ENCODE measurements at regions not wholly inside any gene's neighbourhood (a gene's known extent, or its start where the extent isn't known, plus 50 kb on each side); places are given as distances from the start of the nearest gene placed in this dataset.
"Not testable (repeated sequence)": the region's sequence is repeated elsewhere in the genome, so short reads cannot be mapped to it uniquely, and the experiment has no call there.

GRCh38 chr1:104264521-104264920, 514.8 kb downstream of the AMY1C start:
- ChIA-PET POLR2A (interaction anchor here (0.6 kb wide), 1 partner anchor 69 kb away, joined by 3 read pairs; no protein-coding TSS in a partner anchor), CTCF (interaction anchor here (0.7 kb wide), 1 partner anchor 308 kb away, joined by 3 read pairs; no protein-coding TSS in a partner anchor)
- DNase-seq (ENCODE audit: unreplicated experiment), result peak; percentile 12
- Mint-ChIP-seq H3K4me1 (ENCODE audit: insufficient read depth, unreplicated experiment) (no peaks in the 10 kb centered on the region), H3K36me3 (ENCODE audit: insufficient read depth, unreplicated experiment) (no peaks in the 10 kb centered on the region), H3K4me3 (ENCODE audit: unreplicated experiment) (no peak overlapping the region), H3K27me3 (ENCODE audit: insufficient read depth, unreplicated experiment) (no peaks in the 10 kb centered on the region), H3K27ac (ENCODE audit: low read depth, unreplicated experiment) (no peak overlapping the region), H3K9me3 (ENCODE audit: unreplicated experiment) (no peaks in the 10 kb centered on the region)
- no peak for TF ChIP-seq CTCF (IDR thresholded peaks at IDR 0.05; ENCODE audit: unreplicated experiment)
- intact Hi-C loops (cut with micrococcal nuclease), result no loop called here
- no TSS peak for BruUV-seq (replicated peaks)

GRCh38 chr1:104265163-104265562, 515.5 kb downstream of the AMY1C start:
- DNase-seq (ENCODE audit: unreplicated experiment), result no peak
- ChIA-PET POLR2A (interaction anchor here (0.6 kb wide), 1 partner anchor 69 kb away, joined by 3 read pairs; no protein-coding TSS in a partner anchor), CTCF (interaction anchor here (0.7 kb wide), 1 partner anchor 307 kb away, joined by 3 read pairs; no protein-coding TSS in a partner anchor)
- H3K36me3 Mint-ChIP-seq (ENCODE audit: insufficient read depth, unreplicated experiment), result no peaks in the 10 kb centered on the region
- H3K9me3 Mint-ChIP-seq (ENCODE audit: unreplicated experiment), result no peaks in the 10 kb centered on the region
- H3K27me3 Mint-ChIP-seq (ENCODE audit: insufficient read depth, unreplicated experiment), result no peaks in the 10 kb centered on the region
- H3K4me1 Mint-ChIP-seq (ENCODE audit: insufficient read depth, unreplicated experiment), result no peaks in the 10 kb centered on the region
- no peak overlapping the region for H3K27ac Mint-ChIP-seq (ENCODE audit: low read depth, unreplicated experiment)
- TF ChIP-seq CTCF (IDR thresholded peaks at IDR 0.05; ENCODE audit: unreplicated experiment), result no peak
- intact Hi-C loops (cut with micrococcal nuclease), result no loop called here
- no TSS peak for BruUV-seq (replicated peaks)
- no peak overlapping the region for H3K4me3 Mint-ChIP-seq (ENCODE audit: unreplicated experiment)

- CTCF ChIA-PET, result no interaction called here
- Mint-ChIP-seq H3K9me3 (ENCODE audit: unreplicated experiment) (no peaks in the 10 kb centered on the region), H3K4me1 (ENCODE audit: insufficient read depth, unreplicated experiment) (no peaks in the 10 kb centered on the region), H3K36me3 (ENCODE audit: insufficient read depth, unreplicated experiment) (no peaks in the 10 kb centered on the region), H3K4me3 (ENCODE audit: unreplicated experiment) (no peak overlapping the region), H3K27me3 (ENCODE audit: insufficient read depth, unreplicated experiment) (no peaks in the 10 kb centered on the region), H3K27ac (ENCODE audit: low read depth, unreplicated experiment) (no peak overlapping the region)
- DNase-seq (ENCODE audit: unreplicated experiment), result no peak
- no TSS peak for BruUV-seq (replicated peaks)
- POLR2A ChIA-PET, result no interaction called here
- intact Hi-C loops (cut with micrococcal nuclease), result no loop called here
- TF ChIP-seq CTCF (IDR thresholded peaks at IDR 0.05; ENCODE audit: unreplicated experiment), result no peak
Observed at GRCh38 chr1:104266612-104267011, 516.9 kb downstream of the AMY1C start.

- H3K4me3 Mint-ChIP-seq (ENCODE audit: unreplicated experiment); BruUV-seq (replicated peaks); H3K27ac Mint-ChIP-seq (ENCODE audit: low read depth, unreplicated experiment); H3K27me3 Mint-ChIP-seq (ENCODE audit: insufficient read depth, unreplicated experiment); intact Hi-C loops (cut with micrococcal nuclease); CTCF ChIA-PET; POLR2A ChIA-PET; H3K9me3 Mint-ChIP-seq (ENCODE audit: unreplicated experiment); DNase-seq (ENCODE audit: unreplicated experiment); H3K36me3 Mint-ChIP-seq (ENCODE audit: insufficient read depth, unreplicated experiment); H3K4me1 Mint-ChIP-seq (ENCODE audit: insufficient read depth, unreplicated experiment): not testable (repeated sequence)
Observed at GRCh38 chr1:104288322-104288721, 538.6 kb downstream of the AMY1C start.

- Mint-ChIP-seq H3K27me3 (ENCODE audit: insufficient read depth, unreplicated experiment) (no peaks in the 10 kb centered on the region), H3K9me3 (ENCODE audit: unreplicated experiment) (no peaks in the 10 kb centered on the region), H3K4me3 (ENCODE audit: unreplicated experiment) (no peak overlapping the region), H3K36me3 (ENCODE audit: insufficient read depth, unreplicated experiment) (no peaks in the 10 kb centered on the region), H3K27ac (ENCODE audit: low read depth, unreplicated experiment) (no peak overlapping the region), H3K4me1 (ENCODE audit: insufficient read depth, unreplicated experiment) (no peaks in the 10 kb centered on the region)
- no peak for DNase-seq (ENCODE audit: unreplicated experiment)
- TF ChIP-seq CTCF (IDR thresholded peaks at IDR 0.05; ENCODE audit: unreplicated experiment), result no peak
- intact Hi-C loops (cut with micrococcal nuclease), result no loop called here
- no TSS peak for BruUV-seq (replicated peaks)
- POLR2A ChIA-PET, result no interaction called here
- CTCF ChIA-PET, result no interaction called here
Observed at GRCh38 chr1:104291156-104291555, 541.5 kb downstream of the AMY1C start.

All from MCF 10A (cell line).